HG02943 (cell line): ENCODE measurements at regions not wholly inside any gene's neighbourhood (a gene's known extent, or its start where the extent isn't known, plus 50 kb on each side); places are given as distances from the start of the nearest gene placed in this dataset.

Source experiments
- ATAC-seq: cut with Tn5 transposase; IDR thresholded peaks from one replicate; pipeline ENCODE4 v1.9.1; 2021; ENCODE audit warnings: mild to moderate bottlenecking, low read depth, moderate library complexity; ENCODE audit not compliant: unreplicated experiment

DNA sequence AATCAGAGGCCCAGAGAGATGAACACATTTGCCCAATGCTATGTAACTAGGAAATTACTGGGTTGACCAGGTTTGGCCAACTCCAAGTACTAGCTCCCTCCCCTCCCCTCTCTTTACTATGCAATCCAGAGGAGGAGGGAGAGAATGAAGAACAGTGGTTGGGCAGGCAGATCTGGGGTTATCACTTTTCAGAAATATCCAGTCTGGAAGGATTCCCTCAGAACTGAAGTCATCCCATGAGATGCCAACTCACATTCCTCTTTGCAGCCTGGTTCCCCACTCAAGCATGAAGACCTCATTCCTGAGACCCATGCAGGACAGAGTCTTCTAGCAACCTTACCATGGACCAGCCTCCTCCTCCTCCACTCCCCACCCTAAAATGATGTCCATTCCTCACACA lies 201.1 kb downstream of the TLE3 start:
- no peak for ATAC-seq

DNA sequence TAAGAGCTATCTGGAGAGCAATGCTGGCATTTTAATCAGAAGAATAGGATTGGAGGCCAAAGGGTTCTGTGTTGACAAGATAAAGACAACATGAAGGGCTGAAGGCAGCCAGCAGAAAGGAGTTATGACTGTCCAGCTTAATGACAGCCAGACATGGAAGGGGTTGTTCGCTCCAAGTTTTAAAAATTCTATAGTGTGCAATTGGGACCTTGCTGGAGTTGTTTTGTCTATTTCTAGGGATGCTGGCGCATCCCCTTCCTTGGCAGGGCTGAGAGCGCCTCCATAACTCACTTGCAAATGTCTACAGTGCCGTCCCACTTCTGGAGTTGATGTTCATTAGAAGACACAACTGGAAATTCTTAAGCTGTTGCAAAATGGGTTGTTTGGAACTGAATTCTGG lies 200.7 kb downstream of the TLE3 start:
- no peak for ATAC-seq

DNA sequence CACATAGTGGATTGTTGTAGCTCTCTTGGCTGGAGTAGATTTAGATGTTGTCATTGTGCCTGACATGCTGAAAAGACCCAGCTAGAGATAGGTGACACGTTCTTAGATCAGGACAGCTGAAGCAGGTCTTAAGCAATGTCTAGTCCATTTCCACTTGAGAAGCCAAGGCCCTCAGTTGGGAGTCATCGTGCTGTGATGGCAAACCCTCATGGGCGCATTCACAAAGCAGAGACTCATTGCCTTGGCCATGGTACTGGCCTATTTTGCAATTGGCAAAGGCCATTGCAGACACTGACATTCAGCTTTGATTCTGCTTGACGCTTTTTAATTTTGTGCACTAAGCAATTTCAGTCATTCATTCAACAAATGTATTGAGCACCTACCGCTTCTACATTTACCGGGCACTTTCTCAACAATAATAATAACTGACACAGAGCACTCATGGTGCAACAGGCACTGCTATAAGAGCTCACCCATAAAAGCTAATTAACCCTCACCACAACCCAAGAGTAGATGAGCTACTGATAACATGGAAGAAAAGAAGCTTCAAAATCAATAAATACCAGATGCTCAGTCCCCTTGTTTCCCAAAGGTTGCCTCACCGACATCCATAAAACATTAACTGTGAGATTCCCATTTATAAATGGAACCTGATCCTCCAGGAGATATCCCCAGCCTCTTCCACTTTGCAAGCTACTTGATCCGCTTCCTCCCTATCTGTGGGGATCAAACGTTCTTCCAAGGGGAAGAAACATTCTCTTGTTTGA lies 200.1 kb downstream of the TLE3 start:
- no peak for ATAC-seq

DNA sequence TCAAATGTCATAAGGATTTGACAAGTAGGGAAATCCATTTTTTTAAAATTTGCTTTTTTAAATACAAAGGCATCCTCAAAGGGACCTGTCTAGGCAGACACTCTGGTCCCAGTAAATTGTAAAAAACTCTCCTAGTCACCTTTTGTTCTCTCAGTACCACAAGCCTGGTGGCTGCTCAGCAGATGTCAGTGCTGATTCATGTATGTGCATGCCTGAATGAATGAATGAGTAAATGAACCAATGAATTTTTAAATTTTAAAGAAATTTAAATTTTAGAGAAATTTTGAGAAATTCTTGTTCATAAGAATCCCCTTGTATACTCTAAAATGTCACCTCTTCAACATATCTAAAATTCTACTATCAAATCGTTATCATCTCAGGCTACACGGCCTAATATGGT lies 199.5 kb downstream of the TLE3 start:
- ATAC-seq = no peak

DNA sequence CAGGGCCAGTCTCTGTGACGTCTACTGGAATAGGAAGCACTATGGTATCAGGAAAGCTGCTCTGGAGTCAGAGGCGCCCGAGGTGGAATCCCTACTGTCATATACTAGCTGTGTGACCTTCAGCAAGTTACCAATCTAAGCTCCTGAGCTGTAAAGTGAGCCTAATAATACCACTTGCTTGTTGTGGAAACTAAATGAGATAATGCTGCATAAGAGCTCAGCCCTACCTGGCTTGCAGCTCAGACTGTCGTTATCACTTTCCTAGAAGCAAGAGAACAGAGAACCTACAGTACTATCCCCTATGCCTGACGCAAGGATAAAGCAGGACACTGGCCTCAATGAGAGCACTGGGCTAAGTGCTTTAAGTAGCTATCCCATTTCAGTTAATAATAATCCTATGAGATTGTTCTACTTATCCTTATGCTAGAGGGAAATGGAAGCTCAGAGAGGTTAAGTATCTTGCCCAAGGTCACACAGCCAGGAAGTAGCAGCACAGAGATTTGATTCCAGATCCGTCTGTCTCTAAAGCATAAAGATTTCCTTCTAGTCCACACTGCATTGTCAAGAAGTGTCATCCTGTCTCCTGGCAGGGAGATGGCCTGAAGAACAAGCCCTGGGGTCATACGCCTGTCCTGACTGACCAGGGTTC lies 195.2 kb downstream of the TLE3 start:
- no peak for ATAC-seq

DNA sequence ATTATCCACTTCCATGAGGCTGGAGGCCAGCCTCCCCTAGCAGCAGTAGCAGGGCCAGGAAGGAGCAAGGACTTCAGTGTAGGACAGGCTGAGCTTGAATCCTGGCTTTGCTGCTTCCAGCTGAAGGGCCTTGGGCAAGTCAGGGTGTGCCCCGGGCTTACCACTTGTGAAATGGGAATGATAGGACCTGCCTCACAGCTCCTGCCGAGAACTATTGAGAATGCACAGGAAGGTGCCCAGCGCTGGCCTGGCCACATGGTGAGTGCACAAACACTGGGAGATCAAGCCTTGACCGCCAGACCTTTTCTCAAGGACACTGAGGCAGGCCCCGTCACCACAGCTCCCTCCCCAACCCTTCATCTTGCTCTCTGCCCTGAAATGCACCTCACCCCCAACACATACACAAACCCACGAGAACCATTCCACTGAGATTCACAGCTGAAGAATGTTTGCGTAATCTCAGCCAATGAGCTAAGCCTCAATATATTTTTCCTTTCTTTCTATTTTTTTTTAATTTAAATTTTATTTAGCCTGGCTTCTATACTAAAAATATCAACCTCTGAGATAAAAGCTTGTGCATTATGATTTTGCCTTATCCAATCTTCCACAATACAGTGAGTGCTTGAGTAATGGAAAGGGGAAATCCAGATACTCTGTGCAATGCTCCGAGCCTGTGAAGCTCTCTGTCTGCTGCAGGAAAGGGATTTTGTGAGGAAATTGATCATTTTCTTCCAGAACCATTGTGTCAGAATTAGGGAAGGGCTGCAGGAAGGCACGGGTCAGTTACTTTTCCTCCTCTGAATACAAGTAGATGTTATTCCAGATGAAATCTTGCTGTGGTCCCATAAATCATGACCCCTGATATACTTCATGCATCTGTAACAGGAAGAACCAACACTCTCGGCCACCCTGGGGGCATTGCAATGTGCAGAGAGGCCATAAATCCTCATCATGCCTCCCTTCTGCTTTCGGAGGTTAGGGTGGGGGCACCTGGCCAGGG lies 193.9 kb downstream of the TLE3 start:
- ATAC-seq = no peak

DNA sequence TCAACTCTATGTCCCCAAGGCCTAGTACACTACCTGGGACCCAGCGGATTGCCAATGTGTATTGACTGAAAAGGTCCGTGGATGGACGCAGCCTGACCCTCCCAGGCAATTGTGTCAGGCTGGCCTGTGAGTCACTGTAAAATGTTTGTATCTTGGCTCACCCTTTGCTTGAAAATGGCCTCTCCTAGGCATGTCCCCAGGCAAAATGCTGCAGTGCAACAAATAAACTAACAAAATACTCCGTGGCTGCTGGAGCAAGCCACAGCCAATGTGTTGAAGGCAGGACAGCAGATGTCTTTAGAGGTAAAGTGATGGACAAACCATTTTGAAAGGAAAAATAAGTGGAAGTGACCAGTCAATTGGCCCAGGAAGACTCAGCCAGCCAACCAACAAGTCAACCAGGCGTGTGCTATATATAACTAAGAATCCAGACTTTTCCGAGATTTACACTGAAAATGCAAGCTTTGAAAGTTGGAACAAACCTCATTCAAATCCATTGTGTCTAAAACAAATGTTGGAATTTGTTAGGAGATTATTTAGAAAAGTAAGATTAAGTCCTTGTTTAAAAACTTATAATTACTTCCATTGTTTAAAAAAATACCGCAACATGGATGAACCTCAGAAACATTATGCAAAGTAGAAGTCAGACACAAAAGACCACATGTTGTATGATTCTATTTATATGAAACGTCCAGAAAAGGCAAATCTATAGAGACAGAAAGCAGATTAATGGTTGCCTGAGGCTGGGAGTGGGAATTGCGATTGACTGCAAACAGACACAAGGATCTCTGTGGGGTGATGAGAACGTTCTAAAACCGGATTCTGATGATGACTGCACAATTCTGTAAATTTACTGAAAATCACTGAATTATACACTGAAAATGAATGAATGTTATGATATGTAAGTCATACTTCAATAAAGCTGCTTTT lies 191.2 kb downstream of the TLE3 start:
- no peak for ATAC-seq

DNA sequence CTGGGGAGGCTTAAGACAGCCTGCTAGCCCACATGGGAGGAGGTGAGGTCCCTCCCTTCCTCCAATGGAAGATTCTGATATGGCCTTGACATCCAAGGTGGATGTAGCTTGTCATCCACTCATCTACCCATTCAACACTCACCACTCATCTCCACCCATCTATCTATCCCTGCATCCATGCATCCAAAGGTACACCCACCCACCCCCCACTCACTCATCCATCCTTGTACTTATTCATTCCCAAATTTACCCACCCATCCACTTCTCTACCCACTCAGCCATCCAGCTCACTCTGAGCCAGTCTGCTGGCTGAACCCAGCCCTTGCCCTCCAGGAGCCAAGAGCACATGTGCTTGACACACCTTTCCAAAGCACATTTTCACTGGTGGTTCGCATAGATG lies 189.7 kb downstream of the TLE3 start:
- ATAC-seq = no peak

DNA sequence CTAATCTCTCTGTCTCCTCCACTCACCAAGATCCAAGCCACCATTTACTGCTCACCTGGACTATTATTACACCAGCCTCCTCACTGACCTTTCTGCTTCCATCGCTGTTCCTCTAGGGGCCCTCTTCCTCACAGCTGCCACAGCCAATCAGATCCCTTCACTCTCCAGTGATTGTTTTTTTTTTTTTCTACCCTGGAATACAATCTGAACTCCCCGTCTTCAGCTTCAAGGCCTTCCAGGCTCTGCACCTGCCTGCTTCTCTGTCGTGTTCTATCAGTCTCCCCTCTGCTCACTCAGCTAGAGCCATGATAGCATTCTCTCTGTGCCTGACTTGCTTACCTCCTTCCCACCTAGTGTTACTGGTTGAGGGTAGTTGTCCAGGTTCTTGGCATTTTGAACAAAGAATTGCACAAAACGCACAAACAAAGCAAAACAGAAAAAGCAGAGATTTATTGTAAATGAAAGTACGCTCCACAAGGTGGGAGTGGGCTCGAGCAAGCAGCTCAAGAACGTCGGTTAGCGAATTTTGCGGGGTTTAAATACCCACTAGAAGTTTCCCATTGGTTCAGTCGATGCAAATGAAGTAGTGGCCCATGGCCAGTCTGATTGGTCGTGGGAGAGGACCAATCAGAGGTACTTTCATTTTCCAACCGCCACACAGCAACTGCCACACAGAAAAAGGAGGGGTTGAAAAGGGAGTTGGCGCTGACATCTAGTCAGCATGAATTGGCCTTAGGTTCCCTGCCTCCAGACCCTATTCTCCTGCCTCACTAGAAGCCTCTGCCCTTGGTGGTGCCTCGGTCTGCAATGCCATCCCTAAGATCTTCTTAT lies 188.9 kb downstream of the TLE3 start:
- ATAC-seq = no peak

DNA sequence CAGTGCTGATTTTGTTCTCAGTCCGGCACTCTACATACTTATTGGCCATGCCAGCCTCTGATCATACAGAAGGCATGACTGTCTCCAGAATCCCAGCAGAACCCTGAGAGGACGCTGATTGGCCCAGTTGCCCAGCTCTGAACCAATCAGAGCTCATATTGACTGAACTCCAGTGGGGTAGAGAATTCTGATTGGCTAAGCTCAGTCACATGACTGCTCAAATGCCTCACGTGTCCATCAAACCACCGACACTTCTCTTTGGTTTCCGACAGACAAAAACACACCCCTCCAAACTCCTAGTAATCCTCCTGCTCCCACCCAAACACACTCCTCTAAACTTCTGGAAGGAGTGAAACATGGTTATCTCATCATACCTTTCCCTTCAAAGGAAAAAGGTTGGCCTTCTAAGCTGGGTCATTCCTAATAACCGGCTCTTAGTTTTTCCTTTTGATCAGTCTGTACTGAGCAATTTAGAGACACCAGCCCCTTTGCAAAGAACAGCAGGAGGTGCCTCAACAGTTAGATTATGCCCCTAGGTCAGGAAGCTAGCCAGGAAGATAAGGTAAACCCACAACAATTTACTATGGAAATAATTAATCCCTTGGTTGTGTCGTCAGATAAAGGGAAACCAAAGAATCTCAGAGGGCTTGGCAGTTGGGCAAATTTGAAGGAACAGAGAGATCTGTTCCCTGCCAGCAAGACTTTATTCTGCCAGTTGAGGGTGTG lies 187.8 kb downstream of the TLE3 start:
- no peak for ATAC-seq

DNA sequence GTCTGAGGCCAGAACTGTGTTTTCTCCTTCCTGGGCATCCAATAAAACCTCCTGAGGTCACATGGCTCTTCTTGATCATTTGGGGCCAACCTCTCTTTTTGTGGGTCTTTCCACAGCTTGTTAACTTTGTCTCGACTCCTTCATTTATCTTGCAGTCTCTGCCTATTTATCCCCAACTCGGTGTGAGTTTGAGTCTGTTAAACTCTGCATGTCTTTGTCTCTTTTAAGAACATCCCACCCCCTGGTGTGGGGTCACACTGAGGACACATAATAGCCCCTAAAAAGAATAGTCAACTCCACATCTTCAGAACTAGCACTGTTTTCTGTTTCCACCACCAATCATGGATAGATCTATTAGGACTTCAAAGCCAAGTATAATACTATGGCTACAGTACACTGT lies 187.2 kb downstream of the TLE3 start:
- ATAC-seq = no peak

DNA sequence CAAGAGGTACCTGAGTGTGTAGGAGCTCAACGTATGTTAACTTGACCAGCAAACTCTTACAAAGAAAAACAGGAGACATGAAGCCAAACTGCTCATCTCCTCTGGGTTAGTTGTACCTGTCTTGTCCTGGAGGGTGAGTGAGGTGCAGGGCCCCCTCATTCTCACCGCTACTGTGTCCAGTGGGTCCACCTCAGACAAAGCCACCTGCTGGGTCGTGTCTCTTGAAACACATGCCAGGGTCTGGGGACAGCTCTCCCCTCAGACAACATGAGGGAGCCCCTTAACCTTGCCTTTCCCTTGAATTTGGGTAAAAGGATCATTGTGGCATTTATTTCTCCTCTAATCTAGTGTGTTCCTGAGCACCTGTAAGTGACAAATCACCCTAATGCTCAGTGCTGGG lies 185.6 kb downstream of the TLE3 start:
- ATAC-seq = no peak

DNA sequence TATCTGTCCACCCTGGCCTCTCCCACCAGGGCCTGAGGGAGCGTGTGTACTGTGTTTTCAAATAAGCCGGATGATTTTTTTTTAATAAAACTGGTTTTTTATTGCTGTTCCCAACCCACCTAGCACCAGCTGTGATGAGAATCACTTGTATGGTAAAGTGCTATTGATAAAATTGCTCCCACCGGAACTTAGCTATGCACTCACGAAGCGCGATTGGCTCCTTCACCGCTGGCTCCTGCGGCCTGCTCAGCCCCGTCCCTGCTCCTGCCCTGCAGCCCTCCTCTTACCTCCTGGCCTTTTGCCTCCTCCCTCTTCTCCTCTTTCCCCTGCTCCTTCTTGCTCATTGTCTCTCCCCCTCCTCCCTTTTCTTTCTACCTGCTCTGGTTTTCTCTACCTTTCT lies 183.7 kb downstream of the TLE3 start:
- no peak for ATAC-seq

DNA sequence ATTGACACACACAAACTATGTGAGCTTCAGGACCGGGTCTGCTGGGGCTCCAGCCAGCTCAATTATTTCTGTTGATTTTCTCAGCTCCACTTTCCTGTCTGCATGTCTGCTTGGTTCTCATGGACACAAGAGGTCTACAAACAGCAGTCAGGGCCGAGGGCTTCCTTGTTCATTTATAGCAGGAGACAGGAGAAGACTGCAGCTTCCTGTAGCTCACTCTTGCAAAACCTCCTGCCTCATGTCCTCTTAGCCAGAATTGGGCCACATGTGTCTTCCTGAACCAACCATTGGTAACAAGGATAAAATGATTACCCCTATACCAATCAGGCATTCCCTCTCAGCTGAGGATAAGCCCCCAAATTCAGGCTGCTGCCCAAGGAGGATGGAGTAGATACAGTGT lies 182.8 kb downstream of the TLE3 start:
- no peak for ATAC-seq

DNA sequence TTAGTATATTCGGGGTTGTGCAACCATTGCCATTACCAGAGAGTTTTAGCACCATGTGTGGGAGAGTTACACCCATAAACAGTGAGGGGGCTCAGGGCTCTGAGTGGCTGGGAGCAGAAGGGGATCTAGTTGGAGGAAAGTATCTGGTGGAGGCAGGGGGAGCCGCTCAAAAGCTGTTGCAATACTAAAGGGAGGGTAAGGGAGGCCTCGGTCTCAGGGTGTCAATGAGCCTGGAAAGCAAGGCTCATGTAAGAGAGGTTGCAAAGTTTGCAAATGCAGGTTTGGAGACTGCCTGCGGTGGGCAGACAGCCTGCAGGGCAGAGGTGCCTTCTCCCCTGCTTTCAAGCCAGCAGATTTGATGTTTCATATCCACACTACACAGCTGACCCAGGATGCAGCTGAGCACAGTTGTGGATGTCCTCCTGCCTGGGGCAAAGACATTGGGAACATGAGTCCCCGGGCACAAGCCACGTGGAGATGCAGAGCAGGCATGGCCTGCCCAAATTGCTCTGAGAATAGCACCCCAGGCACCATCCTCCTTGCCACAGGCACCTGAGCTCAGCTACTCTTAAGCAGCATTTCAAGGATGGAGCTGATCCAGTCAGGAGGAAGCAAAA lies 181.4 kb downstream of the TLE3 start:
- no peak for ATAC-seq

DNA sequence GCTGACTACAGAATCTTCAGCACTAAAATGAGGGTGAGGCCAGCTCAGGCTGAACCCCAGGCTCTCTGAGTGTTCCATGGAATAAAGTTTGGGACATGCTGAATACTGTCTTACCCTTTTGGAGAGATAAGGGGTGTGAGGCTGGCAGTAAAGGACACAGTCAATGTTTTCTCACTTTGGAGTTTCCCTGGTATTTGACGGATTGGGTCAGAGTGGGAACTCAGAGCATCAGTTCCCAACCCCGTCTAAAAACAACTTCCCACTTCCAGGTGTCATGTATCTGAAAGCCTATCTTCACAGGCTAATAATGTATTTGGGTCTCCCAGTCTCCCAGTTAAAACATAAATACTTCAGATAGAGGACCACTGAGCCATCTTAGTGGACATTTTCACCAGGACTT lies 180.7 kb downstream of the TLE3 start:
- no peak for ATAC-seq

DNA sequence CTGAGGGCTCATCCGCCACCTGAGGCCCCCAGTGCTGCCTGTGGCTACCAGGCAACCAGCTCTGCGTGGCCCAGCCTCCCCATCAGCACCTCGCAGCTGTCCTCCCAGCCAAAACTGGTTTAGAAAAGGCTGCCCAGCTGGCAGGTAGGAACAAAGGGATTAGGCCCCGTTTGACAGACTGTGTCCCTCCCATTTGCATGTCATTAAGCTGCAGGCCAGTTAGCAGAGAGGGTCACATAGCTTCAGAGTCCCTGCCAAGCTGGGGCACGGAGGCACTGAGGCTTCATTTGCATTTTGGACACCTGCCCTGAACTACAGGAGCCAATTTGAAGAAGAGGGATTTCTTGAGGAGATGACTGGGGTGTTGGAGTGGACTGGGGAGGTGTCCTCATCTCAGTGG lies 177.9 kb downstream of the TLE3 start:
- ATAC-seq = no peak

DNA sequence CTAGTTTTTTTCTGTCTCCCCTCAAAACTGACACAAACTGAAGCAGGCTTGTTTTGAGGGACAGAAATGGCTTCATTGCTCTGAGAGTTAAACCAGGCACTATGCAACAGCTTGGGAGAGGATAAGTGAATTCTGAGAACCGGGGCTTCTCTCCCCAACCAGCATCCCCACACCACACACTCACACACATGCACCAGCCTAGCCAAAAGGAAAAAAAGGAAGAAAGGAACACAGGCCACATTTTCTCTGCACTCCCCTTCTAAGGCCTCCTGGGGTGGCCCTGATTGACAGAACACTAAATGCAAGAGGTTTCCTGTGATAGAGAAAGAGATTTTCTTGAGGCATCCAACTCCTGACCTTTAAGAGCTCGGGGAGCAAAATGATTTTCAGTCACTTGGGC lies 177.5 kb downstream of the TLE3 start:
- no peak for ATAC-seq
